ENCODE measurements at regions not wholly inside any gene's neighbourhood (a gene's known extent, or its start where the extent isn't known, plus 50 kb on each side); places are given as distances from the start of the nearest gene placed in this dataset.

GRCh38 chr17:77470330-77470786, 329.6 kb downstream of the SEC14L1 start:
- TF ChIP-seq ZNF10 (tag by site-specific recombination; IDR thresholded peaks at IDR 0.05), result no peak
- TF ChIP-seq ZNF530 (tag by site-specific recombination; IDR thresholded peaks at IDR 0.05; ENCODE audit: low read depth), result no peak
- TF ChIP-seq CTCF (tag by site-specific recombination; IDR thresholded peaks at IDR 0.05), result no peak
- TF ChIP-seq ZNF121 (tag by site-specific recombination; IDR thresholded peaks at IDR 0.05), result no peak
